ENCODE measurements at regions not wholly inside any gene's neighbourhood (a gene's known extent, or its start where the extent isn't known, plus 50 kb on each side); places are given as distances from the start of the nearest gene placed in this dataset.

GRCh38 chr6:165922309-165922794 is 245.3 kb downstream of the TBXT start (continued):
- TF ChIP-seq, protein P1, sequence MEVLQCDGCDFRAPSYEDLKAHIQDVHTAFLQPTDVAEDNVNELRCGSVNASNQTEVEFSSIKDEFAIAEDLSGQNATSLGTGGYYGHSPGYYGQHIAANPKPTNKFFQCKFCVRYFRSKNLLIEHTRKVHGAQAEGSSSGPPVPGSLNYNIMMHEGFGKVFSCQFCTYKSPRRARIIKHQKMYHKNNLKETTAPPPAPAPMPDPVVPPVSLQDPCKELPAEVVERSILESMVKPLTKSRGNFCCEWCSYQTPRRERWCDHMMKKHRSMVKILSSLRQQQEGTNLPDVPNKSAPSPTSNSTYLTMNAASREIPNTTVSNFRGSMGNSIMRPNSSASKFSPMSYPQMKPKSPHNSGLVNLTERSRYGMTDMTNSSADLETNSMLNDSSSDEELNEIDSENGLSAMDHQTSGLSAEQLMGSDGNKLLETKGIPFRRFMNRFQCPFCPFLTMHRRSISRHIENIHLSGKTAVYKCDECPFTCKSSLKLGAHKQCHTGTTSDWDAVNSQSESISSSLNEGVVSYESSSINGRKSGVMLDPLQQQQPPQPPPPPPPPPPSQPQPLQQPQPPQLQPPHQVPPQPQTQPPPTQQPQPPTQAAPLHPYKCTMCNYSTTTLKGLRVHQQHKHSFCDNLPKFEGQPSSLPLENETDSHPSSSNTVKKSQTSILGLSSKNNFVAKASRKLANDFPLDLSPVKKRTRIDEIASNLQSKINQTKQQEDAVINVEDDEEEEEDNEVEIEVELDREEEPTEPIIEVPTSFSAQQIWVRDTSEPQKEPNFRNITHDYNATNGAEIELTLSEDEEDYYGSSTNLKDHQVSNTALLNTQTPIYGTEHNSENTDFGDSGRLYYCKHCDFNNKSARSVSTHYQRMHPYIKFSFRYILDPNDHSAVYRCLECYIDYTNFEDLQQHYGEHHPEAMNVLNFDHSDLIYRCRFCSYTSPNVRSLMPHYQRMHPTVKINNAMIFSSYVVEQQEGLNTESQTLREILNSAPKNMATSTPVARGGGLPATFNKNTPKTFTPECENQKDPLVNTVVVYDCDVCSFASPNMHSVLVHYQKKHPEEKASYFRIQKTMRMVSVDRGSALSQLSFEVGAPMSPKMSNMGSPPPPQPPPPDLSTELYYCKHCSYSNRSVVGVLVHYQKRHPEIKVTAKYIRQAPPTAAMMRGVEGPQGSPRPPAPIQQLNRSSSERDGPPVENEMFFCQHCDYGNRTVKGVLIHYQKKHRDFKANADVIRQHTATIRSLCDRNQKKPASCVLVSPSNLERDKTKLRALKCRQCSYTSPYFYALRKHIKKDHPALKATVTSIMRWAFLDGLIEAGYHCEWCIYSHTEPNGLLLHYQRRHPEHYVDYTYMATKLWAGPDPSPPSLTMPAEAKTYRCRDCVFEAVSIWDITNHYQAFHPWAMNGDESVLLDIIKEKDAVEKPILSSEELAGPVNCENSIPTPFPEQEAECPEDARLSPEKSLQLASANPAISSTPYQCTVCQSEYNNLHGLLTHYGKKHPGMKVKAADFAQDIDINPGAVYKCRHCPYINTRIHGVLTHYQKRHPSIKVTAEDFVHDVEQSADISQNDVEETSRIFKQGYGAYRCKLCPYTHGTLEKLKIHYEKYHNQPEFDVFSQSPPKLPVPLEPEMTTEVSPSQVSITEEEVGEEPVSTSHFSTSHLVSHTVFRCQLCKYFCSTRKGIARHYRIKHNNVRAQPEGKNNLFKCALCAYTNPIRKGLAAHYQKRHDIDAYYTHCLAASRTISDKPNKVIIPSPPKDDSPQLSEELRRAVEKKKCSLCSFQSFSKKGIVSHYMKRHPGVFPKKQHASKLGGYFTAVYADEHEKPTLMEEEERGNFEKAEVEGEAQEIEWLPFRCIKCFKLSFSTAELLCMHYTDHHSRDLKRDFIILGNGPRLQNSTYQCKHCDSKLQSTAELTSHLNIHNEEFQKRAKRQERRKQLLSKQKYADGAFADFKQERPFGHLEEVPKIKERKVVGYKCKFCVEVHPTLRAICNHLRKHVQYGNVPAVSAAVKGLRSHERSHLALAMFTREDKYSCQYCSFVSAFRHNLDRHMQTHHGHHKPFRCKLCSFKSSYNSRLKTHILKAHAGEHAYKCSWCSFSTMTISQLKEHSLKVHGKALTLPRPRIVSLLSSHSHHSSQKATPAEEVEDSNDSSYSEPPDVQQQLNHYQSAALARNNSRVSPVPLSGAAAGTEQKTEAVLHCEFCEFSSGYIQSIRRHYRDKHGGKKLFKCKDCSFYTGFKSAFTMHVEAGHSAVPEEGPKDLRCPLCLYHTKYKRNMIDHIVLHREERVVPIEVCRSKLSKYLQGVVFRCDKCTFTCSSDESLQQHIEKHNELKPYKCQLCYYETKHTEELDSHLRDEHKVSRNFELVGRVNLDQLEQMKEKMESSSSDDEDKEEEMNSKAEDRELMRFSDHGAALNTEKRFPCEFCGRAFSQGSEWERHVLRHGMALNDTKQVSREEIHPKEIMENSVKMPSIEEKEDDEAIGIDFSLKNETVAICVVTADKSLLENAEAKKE (CRISPR knock-in tag; IDR thresholded peaks at IDR 0.05), result no peak
- no peak for TF ChIP-seq ZNF114 (CRISPR knock-in tag; IDR thresholded peaks at IDR 0.05)
- no peak for TF ChIP-seq CREB1 (CRISPR knock-in tag; IDR thresholded peaks at IDR 0.05; ENCODE audit: low read depth)
- TF ChIP-seq POLR2AphosphoS5 (IDR thresholded peaks at IDR 0.05; ENCODE audit: low read depth), result no peak
- TF ChIP-seq JUNB (IDR thresholded peaks at IDR 0.05; ENCODE audit: unreplicated experiment), result no peak
- TF ChIP-seq STAT1 (IDR thresholded peaks at IDR 0.05; ENCODE audit: unreplicated experiment), result no peak

DNA sequence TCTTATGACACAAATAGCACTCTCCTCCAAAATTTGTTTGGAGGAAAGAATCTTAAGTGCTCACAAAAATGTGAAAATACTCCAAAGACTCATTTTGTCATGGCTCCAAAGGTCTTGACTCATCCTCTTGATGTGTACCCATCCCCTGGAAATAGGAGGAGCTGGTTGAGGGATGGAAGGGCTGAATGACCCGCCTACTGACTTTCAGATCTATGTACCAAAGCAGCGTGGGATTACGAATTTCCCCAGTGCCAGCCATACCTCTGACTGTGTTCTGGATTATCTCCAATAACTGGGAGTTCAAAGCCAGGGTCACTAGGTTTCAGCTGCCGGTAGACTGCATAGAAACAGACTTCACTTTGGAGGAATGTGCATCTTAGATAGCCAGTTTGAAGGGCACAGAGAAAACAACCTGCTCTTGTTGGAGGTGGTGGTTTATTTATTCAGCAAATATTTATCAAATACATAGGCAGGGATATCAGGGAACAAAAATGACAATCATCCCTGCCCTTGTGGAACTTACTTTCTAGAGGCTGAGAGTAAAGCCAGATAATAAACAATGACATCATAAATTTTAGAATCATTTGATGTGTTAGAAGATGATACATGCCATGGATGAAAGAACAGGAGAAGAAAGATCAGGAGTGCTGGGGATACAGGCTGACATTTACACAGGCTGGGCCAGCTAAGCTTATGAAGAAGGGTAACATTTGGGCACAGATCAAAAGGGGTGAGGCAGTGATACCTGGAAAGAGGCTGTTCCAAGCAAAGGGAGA is 246.6 kb downstream of the TBXT start:
- Mint-ChIP-seq H3K4me3 (no peak overlapping the region), H3K27ac (no peak overlapping the region), H3K9me3 (no peaks in the 10 kb centered on the region), H3K36me3 (ENCODE audit: low read depth) (no peaks in the 10 kb centered on the region), H3K27me3 (ENCODE audit: insufficient read depth, low read depth, poor library complexity) (no peaks in the 10 kb centered on the region), H3K4me1 (peaks cover 5% of the 10 kb centered on the region; the same call in 1 of the 3 replicates)
- TF ChIP-seq, protein P2, sequence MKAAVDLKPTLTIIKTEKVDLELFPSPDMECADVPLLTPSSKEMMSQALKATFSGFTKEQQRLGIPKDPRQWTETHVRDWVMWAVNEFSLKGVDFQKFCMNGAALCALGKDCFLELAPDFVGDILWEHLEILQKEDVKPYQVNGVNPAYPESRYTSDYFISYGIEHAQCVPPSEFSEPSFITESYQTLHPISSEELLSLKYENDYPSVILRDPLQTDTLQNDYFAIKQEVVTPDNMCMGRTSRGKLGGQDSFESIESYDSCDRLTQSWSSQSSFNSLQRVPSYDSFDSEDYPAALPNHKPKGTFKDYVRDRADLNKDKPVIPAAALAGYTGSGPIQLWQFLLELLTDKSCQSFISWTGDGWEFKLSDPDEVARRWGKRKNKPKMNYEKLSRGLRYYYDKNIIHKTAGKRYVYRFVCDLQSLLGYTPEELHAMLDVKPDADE (IDR thresholded peaks at IDR 0.05), result no peak
- no peak for TF ChIP-seq NANOG (IDR thresholded peaks at IDR 0.05; ENCODE audit: borderline replicate concordance)
- no peak for TF ChIP-seq POLR2AphosphoS5 (IDR thresholded peaks at IDR 0.05; ENCODE audit: low read depth)
- TF ChIP-seq EZH2 (IDR thresholded peaks at IDR 0.05; ENCODE audit: low read depth, unreplicated experiment), result no peak
- no peak for TF ChIP-seq ZNF114 (CRISPR knock-in tag; IDR thresholded peaks at IDR 0.05)
- TF ChIP-seq STAT1 (IDR thresholded peaks at IDR 0.05; ENCODE audit: unreplicated experiment), result no peak
- no peak for TF ChIP-seq ZNF331 (CRISPR knock-in tag; IDR thresholded peaks at IDR 0.05; ENCODE audit: low read depth)
- no peak for TF ChIP-seq CREB1 (CRISPR knock-in tag; IDR thresholded peaks at IDR 0.05; ENCODE audit: low read depth)
- TF ChIP-seq, protein P3, sequence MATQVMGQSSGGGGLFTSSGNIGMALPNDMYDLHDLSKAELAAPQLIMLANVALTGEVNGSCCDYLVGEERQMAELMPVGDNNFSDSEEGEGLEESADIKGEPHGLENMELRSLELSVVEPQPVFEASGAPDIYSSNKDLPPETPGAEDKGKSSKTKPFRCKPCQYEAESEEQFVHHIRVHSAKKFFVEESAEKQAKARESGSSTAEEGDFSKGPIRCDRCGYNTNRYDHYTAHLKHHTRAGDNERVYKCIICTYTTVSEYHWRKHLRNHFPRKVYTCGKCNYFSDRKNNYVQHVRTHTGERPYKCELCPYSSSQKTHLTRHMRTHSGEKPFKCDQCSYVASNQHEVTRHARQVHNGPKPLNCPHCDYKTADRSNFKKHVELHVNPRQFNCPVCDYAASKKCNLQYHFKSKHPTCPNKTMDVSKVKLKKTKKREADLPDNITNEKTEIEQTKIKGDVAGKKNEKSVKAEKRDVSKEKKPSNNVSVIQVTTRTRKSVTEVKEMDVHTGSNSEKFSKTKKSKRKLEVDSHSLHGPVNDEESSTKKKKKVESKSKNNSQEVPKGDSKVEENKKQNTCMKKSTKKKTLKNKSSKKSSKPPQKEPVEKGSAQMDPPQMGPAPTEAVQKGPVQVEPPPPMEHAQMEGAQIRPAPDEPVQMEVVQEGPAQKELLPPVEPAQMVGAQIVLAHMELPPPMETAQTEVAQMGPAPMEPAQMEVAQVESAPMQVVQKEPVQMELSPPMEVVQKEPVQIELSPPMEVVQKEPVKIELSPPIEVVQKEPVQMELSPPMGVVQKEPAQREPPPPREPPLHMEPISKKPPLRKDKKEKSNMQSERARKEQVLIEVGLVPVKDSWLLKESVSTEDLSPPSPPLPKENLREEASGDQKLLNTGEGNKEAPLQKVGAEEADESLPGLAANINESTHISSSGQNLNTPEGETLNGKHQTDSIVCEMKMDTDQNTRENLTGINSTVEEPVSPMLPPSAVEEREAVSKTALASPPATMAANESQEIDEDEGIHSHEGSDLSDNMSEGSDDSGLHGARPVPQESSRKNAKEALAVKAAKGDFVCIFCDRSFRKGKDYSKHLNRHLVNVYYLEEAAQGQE (IDR thresholded peaks at IDR 0.05; ENCODE audit: unreplicated experiment), result no peak
- no peaks in the 10 kb centered on the region for H4K20me1 ChIP-seq (replicated peaks; ENCODE audit: insufficient read depth)
- H3K79me2 ChIP-seq (replicated peaks; ENCODE audit: insufficient read depth), result no peaks in the 10 kb centered on the region
- ATAC-seq, result no peak
- H3K36me3 ChIP-seq (ENCODE audit: insufficient read depth), result no peaks in the 10 kb centered on the region
- no peaks in the 10 kb centered on the region for H3F3A ChIP-seq (replicated peaks; ENCODE audit: low read depth)
- H3K4me1 ChIP-seq (ENCODE audit: insufficient read depth), result peaks cover 3% of the 10 kb centered on the region; the same call in 1 of the 2 replicates
- H3K9me2 ChIP-seq (ENCODE audit: insufficient read depth), result 0 out of 2 replicates have a peak, but pooled peaks cover 17% of the 10 kb centered on the region
- no peak overlapping the region for H3K4me2 ChIP-seq
- H3K4me3 ChIP-seq, result no peak overlapping the region
- DNase-seq (ENCODE audit: low spot score), result no peak
- H3K27ac ChIP-seq (ENCODE audit: low read depth), result no peak overlapping the region
- no peak overlapping the region for H2AFZ ChIP-seq
- H3K27me3 ChIP-seq (ENCODE audit: insufficient read depth), result no peaks in the 10 kb centered on the region

Data from GM23338 (cell line).